ENCODE measurements at regions not wholly inside any gene's neighbourhood (a gene's known extent, or its start where the extent isn't known, plus 50 kb on each side); places are given as distances from the start of the nearest gene placed in this dataset.

DNA sequence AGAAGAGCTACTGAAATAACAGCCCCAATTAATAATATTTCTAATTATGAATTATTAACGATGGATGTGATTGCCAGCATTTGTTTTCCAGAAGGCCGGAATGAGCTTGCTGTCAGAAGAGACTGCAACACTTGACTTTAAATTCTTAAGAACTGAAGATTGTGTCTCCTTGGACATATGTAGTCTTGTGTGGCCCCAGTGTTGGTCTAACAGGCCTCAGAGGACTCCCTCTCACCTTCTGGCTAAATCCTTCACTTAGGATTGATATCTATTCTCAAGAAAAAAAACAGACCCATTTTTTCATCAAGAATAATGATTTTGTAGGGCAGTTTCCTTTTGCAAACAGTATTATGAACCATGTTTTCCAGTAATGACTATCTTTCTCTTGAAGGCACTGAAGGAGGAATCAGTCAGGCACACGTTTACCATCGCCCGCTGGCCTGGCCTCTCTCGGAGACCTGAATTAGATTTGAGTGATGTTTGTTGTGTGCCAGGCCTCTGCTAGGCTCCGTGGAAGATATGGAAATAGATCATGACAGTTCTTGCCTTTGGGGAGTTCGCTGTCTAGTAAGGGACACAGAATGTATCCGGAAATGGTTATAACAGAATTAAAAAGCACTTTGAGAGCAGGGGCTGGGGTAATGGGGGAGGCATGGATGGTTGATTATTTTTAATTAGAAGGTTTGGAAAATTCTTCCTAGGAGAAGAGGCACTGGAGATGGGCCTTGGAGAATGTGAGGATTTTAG, 258.0 kb downstream of the MYCN start:
- TF ChIP-seq, protein P1, sequence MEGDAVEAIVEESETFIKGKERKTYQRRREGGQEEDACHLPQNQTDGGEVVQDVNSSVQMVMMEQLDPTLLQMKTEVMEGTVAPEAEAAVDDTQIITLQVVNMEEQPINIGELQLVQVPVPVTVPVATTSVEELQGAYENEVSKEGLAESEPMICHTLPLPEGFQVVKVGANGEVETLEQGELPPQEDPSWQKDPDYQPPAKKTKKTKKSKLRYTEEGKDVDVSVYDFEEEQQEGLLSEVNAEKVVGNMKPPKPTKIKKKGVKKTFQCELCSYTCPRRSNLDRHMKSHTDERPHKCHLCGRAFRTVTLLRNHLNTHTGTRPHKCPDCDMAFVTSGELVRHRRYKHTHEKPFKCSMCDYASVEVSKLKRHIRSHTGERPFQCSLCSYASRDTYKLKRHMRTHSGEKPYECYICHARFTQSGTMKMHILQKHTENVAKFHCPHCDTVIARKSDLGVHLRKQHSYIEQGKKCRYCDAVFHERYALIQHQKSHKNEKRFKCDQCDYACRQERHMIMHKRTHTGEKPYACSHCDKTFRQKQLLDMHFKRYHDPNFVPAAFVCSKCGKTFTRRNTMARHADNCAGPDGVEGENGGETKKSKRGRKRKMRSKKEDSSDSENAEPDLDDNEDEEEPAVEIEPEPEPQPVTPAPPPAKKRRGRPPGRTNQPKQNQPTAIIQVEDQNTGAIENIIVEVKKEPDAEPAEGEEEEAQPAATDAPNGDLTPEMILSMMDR (IDR thresholded peaks at IDR 0.05; ENCODE audit: low read length) = no peak
- TF ChIP-seq EZH2 (IDR thresholded peaks at IDR 0.05; ENCODE audit: borderline replicate concordance, low read length) = no peak
